A172 (cell line): ENCODE measurements at regions not wholly inside any gene's neighbourhood (a gene's known extent, or its start where the extent isn't known, plus 50 kb on each side); places are given as distances from the start of the nearest gene placed in this dataset.
"Not testable (repeated sequence)": the region's sequence is repeated elsewhere in the genome, so short reads cannot be mapped to it uniquely, and the experiment has no call there.

ENCODE experiments used
- DNase-seq: peaks from one replicate; pipeline ENCODE4 v3.0.0-alpha.2; 2015; ENCODE audit warnings: low spot score

- no peak for DNase-seq
Observed at GRCh38 chr6:71707059-71707458, 179.3 kb upstream of the RIMS1 start.

- DNase-seq, result no peak
Observed at GRCh38 chr6:71720705-71721104, 165.6 kb upstream of the RIMS1 start.

- DNase-seq, result peak; percentile 9
Observed at GRCh38 chr6:71721642-71722041, 164.7 kb upstream of the RIMS1 start.

- DNase-seq, result no peak
Observed at GRCh38 chr6:71722736-71723135, 163.6 kb upstream of the RIMS1 start.

- DNase-seq, result no peak
Observed at GRCh38 chr6:71724456-71725125, 161.8 kb upstream of the RIMS1 start.

- DNase-seq, result no peak
Observed at GRCh38 chr6:71725126-71725470, 161.3 kb upstream of the RIMS1 start.

- no peak for DNase-seq
Observed at GRCh38 chr6:71726121-71726520, 160.2 kb upstream of the RIMS1 start.

GRCh38 chr6:71727632-71728294 lies 158.6 kb upstream of the RIMS1 start:
- no peak for DNase-seq

GRCh38 chr6:71730284-71730683 lies 156.1 kb upstream of the RIMS1 start:
- DNase-seq, result no peak

GRCh38 chr6:71733970-71734899 lies 152.1 kb upstream of the RIMS1 start:
- DNase-seq, result no peak

GRCh38 chr6:71737953-71738352 lies 148.4 kb upstream of the RIMS1 start:
- no peak for DNase-seq

- DNase-seq, result peak; percentile 0
Observed at GRCh38 chr6:71745525-71745924, 140.8 kb upstream of the RIMS1 start.

GRCh38 chr6:71766146-71766760 lies 120.1 kb upstream of the RIMS1 start:
- no peak for DNase-seq

- DNase-seq, result no peak
Observed at GRCh38 chr6:71766796-71767195, 119.6 kb upstream of the RIMS1 start.

GRCh38 chr6:71768356-71768755 lies 118.0 kb upstream of the RIMS1 start:
- no peak for DNase-seq

GRCh38 chr6:71808865-71809264 lies 77.5 kb upstream of the RIMS1 start:
- DNase-seq, result no peak

- DNase-seq, result no peak
Observed at GRCh38 chr6:71810880-71811279, 75.5 kb upstream of the RIMS1 start.

GRCh38 chr6:71822625-71823024 lies 63.7 kb upstream of the RIMS1 start:
- DNase-seq, result no peak

GRCh38 chr6:71832110-71832764 lies 54.1 kb upstream of the RIMS1 start:
- not testable (repeated sequence) for DNase-seq
